GM23338 (cell line): ENCODE measurements at regions not wholly inside any gene's neighbourhood (a gene's known extent, or its start where the extent isn't known, plus 50 kb on each side); places are given as distances from the start of the nearest gene placed in this dataset.

Source experiments
- ETS1 ChIP-seq: IDR thresholded peaks from 2 replicates; pipeline ENCODE4 v1.6.1; 2016; ENCODE audit warnings: antibody characterized with exemption
- EZH2phosphoT487 ChIP-seq: fragments of 200-600 bp; sonication (generic); IDR thresholded peaks from one replicate; pipeline ENCODE4 v1.8.1; 2018; ENCODE audit warnings: antibody characterized with exemption; ENCODE audit not compliant: unreplicated experiment
- POLR2AphosphoS5 ChIP-seq: IDR thresholded peaks from 2 replicates; pipeline ENCODE4 v1.6.1; 2016; ENCODE audit warnings: antibody characterized with exemption, low read depth
- REST ChIP-seq: IDR thresholded peaks from one replicate; pipeline ENCODE4 v1.6.1; 2018; ENCODE audit warnings: antibody characterized with exemption; ENCODE audit not compliant: unreplicated experiment
- ZNF462 ChIP-seq: fragments of 250-450 bp; sonication (Bioruptor Pico); IDR thresholded peaks from 2 replicates; pipeline ENCODE4 v1.5.0; 2020; ENCODE audit warnings: mild to moderate bottlenecking, moderate library complexity

DNA sequence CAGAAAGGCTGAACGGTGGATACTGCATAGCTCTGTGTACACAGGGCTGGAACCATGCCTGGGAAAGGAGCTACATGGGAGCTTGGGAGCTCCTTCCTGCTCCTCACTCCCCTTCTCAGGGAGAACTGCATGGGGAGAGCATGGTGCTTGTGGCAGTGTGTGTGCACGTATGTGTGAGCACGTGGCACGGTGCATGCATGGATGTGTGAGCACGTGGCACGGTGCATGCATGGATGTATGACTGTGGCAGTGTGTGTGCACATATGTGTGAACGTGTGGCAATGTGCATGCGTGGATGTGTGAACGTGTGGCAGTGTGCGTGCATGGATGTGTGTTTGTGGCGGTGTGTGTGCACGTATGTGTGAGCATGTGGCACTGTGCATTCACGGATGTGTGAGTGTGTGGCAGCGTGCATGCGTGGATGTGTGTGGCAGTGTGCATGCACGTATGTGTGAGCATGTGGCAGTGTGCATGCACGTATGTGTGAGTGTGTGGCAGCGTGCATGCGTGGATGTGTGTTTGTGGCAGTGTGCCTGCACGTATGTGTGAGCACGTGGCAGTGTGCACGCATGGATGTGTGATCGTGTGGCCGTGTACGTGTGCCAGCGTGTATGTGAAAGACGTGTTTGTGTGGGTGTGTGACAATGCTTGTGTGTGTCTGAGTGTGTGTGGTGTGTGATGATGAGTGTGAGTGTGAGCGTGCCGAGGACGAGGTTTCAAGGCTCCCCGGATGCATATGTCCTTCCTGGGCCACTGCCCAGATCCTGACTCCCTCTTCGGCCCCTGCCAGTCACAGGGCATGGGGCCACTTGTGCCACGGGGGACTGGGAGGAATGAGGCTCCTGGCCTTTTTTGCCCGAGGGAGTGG, 52.4 kb upstream of the JPH3 start (continued):
- TF ChIP-seq ZNF462 (CRISPR knock-in tag) (no peak), ETS1 (no peak), EZH2phosphoT487 (no peak), REST (no peak), POLR2AphosphoS5 (no peak)
